Liver (tissue), 8 donors: ENCODE measurements at regions not wholly inside any gene's neighbourhood (a gene's known extent, or its start where the extent isn't known, plus 50 kb on each side); places are given as distances from the start of the nearest gene placed in this dataset.

Experiments
- DNase-seq: peaks from one replicate; pipeline ENCODE4 v3.0.0-alpha.2; 2017; ENCODE audit warnings: low spot score
- H3K27ac ChIP-seq, 2 donors: one replicate each; pipeline ENCODE4 v1.7.0; 2013; ENCODE audit warnings: inconsistent platforms in 2 of 2, low read length in 2 of 2, control low read depth in 1 of 2, low read depth in 1 of 2, mild to moderate bottlenecking in 1 of 2
- H3K27me3 ChIP-seq, 4 donors: one replicate each; pipeline versions ENCODE4 v1.6.1 to v1.7.0; 2013; ENCODE audit warnings: low read length in 3 of 4, inconsistent platforms in 1 of 4, mild to moderate bottlenecking in 1 of 4, moderate library complexity in 1 of 4; ENCODE audit not compliant: control insufficient read depth in 4 of 4, insufficient read depth in 4 of 4
- H3K36me3 ChIP-seq, 4 donors: one replicate each; pipeline versions ENCODE4 v1.6.1 to v1.7.0; 2013; ENCODE audit warnings: low read length in 3 of 4, mild to moderate bottlenecking in 3 of 4, low read depth in 1 of 4, moderate library complexity in 1 of 4; ENCODE audit not compliant: control insufficient read depth in 4 of 4, insufficient read depth in 3 of 4
- H3K4me1 ChIP-seq, 4 donors: one replicate each; pipeline versions ENCODE4 v1.6.1 to v1.7.0; 2013; ENCODE audit warnings: low read length in 3 of 4, mild to moderate bottlenecking in 3 of 4, moderate library complexity in 1 of 4; ENCODE audit not compliant: control insufficient read depth in 4 of 4, insufficient read depth in 4 of 4
- H3K4me3 ChIP-seq, 3 donors: one replicate each; pipeline versions ENCODE4 v1.6.1 to v1.7.0; 2013; ENCODE audit warnings: low read length in 3 of 3, control low read depth in 1 of 3, low read depth in 1 of 3, mild to moderate bottlenecking in 1 of 3
- H3K9ac ChIP-seq, 2 donors: one replicate each; pipeline ENCODE4 v1.7.0; 2013; ENCODE audit warnings: low read length in 2 of 2, mild to moderate bottlenecking in 2 of 2, moderate library complexity in 2 of 2, control low read depth in 1 of 2, low read depth in 1 of 2
- H3K9me3 ChIP-seq, 4 donors: one replicate each; pipeline versions ENCODE4 v1.6.1 to v1.7.0; 2013; ENCODE audit warnings: low read length in 3 of 4; ENCODE audit not compliant: control insufficient read depth in 4 of 4
- EGR1 ChIP-seq, 2 donors: IDR thresholded peaks; 2 replicates each; pipeline ENCODE4 v1.6.1; 2016 to 2018; ENCODE audit warnings: antibody characterized with exemption in 2 of 2, low read depth in 2 of 2
- FOXA1 ChIP-seq: IDR thresholded peaks from 2 replicates; pipeline ENCODE4 v1.6.1; 2016; ENCODE audit warnings: antibody characterized with exemption
- FOXA2 ChIP-seq: IDR thresholded peaks from 2 replicates; pipeline ENCODE4 v1.6.1; 2016; ENCODE audit warnings: antibody characterized with exemption
- HNF4A ChIP-seq, 2 donors: conservative IDR thresholded peaks; 2 replicates each; pipeline ENCODE4 v1.6.1; 2016; ENCODE audit warnings: antibody characterized with exemption in 2 of 2, mild to moderate bottlenecking in 2 of 2
- JUND ChIP-seq, 2 donors: IDR thresholded peaks; 2 replicates each; pipeline ENCODE4 v1.6.1; 2016; ENCODE audit warnings: antibody characterized with exemption in 2 of 2
- NR2F2 ChIP-seq: IDR thresholded peaks from 2 replicates; pipeline ENCODE4 v1.6.1; 2016; ENCODE audit warnings: antibody characterized with exemption
- RAD21 ChIP-seq, 2 donors: IDR thresholded peaks; 2 replicates each; pipeline ENCODE4 v1.6.1; 2016; ENCODE audit warnings: antibody characterized with exemption in 2 of 2, mild to moderate bottlenecking in 2 of 2
- RXRA ChIP-seq, 2 donors: IDR thresholded peaks; 2 replicates each; pipeline ENCODE4 v1.6.1; 2017 to 2018; ENCODE audit warnings: antibody characterized with exemption in 2 of 2, mild to moderate bottlenecking in 1 of 2
- SP1 ChIP-seq: IDR thresholded peaks from 2 replicates; pipeline ENCODE4 v1.6.1; 2018; ENCODE audit warnings: antibody characterized with exemption, mild to moderate bottlenecking
- TAF1 ChIP-seq: conservative IDR thresholded peaks from 2 replicates; pipeline ENCODE4 v1.6.1; 2016; ENCODE audit warnings: antibody characterized with exemption, mild to moderate bottlenecking
- WGBS: extraction: QIAGEN DNeasy Blood & Tissue Kit; methylation state at CpG from one replicate; pipeline ENCODE4 v1.1.7; 2013; 5-methylcytosine and 5-hydroxymethylcytosine counted together
- TF ChIP-seq, protein P1 (sequence below): IDR thresholded peaks from 2 replicates; pipeline ENCODE4 v1.6.1; 2016; ENCODE audit warnings: antibody characterized with exemption
- TF ChIP-seq, protein P2 (sequence below): fragments of 150-350 bp; IDR thresholded peaks from 2 replicates; pipeline ENCODE4 v1.5.1; 2017; ENCODE audit warnings: improper control_type of control experiment, low read depth, low read length; ENCODE audit not compliant: missing input control
- TF ChIP-seq, protein P3 (sequence below): IDR thresholded peaks from 2 replicates; pipeline ENCODE4 v1.6.1; 2016; ENCODE audit warnings: antibody characterized with exemption
- donor health status: healthy.
- donor health status: healthy.
- donor health status: healthy.
- donor health status: healthy.
- donor health status: healthy.

DNA sequence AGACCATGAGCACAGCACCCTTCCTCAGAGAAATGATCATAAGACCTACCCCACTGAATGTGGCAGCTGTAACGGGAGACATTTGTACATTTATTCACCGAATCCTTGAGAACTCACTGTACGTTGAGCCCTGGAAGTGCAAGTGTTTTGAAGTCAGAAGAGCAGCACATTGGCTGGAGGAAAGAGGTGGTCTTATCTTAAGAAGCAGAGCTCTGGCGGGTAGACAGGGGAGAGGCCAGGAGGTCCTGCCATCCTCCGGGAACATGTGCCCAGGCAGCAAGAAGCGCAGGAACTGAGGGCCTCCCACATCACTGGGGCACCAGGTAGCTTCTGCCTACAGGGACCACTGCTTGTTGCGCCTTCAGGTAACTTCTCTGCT is 169.2 kb upstream of the IRF2BP2 start:
- 80% methylated on average over 7 of the region's 7 CpGs for WGBS
- H3K36me3 ChIP-seq, result no peaks in the 10 kb centered on the region
- no peak for DNase-seq
- TF ChIP-seq FOXA1, result no peak
- TF ChIP-seq FOXA2, result no peak
- TF ChIP-seq, protein P1, sequence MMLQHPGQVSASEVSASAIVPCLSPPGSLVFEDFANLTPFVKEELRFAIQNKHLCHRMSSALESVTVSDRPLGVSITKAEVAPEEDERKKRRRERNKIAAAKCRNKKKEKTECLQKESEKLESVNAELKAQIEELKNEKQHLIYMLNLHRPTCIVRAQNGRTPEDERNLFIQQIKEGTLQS, result no peak
- H3K9me3 ChIP-seq, result no peaks in the 10 kb centered on the region
- no peak overlapping the region for H3K4me3 ChIP-seq
- H3K27me3 ChIP-seq, result no peaks in the 10 kb centered on the region
- H3K9ac ChIP-seq, result no peak overlapping the region
- no peaks in the 10 kb centered on the region for H3K4me1 ChIP-seq
- H3K27ac ChIP-seq, result no peak overlapping the region

DNA sequence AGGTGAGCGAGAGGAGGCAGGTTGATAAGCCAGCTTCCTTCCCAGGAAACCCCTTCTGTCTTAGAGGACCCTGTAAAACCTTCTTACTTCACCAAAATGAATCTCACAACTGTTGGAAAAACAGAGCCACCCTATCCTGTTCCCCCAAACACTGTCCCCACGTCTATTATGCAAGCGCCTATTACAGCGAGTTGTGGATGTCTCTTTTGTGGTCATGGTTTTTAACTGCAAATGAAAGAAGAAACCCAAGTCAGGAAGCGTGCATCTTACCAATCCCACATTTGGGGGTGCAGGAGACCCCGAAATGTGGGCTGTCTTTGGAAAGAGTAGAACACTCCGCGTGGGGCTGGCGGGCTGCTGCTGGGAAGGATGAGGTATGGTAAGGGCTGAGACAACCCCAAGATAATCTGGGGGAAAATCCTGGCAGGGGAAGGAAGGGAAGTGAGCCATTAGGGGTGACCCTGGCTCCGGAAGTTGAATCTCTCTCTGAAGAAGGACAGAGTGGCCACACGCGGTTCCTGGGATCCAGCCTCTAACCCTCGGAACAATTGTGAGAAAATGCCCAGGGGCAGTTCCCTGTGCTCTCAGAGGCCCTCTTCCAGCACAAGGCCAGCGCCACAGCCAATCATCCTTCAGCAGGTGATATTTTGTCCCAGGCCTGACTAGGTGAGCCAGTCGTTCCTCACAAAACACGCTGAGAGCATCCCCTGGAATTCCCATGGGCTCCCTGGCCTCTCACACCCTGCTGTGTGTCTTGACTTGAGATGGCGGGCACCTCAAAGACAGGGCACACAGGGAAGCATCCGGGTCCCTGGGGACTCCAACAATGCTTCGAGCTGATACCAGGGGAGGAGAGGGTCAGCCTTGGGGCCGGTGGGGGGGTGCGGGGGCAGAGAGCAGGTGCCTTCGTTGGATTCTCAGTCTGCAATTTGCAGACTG is 168.5 kb upstream of the IRF2BP2 start:
- no peak overlapping the region for H3K9ac ChIP-seq
- no peaks in the 10 kb centered on the region for H3K36me3 ChIP-seq
- H3K4me1 ChIP-seq, result no peaks in the 10 kb centered on the region
- no peak for TF ChIP-seq RAD21 (IDR thresholded peaks at IDR 0.05)
- no peak for TF ChIP-seq NR2F2
- TF ChIP-seq FOXA1, result no peak
- TF ChIP-seq, protein P1, result no peak
- TF ChIP-seq, protein P2, sequence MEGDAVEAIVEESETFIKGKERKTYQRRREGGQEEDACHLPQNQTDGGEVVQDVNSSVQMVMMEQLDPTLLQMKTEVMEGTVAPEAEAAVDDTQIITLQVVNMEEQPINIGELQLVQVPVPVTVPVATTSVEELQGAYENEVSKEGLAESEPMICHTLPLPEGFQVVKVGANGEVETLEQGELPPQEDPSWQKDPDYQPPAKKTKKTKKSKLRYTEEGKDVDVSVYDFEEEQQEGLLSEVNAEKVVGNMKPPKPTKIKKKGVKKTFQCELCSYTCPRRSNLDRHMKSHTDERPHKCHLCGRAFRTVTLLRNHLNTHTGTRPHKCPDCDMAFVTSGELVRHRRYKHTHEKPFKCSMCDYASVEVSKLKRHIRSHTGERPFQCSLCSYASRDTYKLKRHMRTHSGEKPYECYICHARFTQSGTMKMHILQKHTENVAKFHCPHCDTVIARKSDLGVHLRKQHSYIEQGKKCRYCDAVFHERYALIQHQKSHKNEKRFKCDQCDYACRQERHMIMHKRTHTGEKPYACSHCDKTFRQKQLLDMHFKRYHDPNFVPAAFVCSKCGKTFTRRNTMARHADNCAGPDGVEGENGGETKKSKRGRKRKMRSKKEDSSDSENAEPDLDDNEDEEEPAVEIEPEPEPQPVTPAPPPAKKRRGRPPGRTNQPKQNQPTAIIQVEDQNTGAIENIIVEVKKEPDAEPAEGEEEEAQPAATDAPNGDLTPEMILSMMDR, result no peak
- no peaks in the 10 kb centered on the region for H3K9me3 ChIP-seq
- no peak for DNase-seq
- no peaks in the 10 kb centered on the region for H3K27me3 ChIP-seq
- no peak overlapping the region for H3K27ac ChIP-seq
- no peak overlapping the region for H3K4me3 ChIP-seq
- 77% methylated on average over 22 of the region's 22 CpGs for WGBS

DNA sequence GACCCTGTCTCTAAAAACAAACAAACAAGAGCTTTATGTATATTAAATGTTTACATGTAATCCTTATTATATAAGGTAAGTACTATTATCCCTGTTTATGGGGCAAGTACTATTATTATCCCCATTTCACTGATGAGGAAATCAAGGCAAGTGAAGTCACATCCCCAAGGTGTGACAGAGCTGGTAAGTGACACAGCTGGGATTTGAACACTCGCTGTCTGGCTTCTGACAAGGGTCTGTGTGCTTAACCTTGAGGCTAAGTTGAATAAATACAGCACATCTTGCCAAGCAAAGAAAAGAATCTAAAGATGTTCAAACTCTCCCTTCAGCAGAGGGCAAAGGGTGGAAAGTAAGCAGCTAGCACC is 167.9 kb upstream of the IRF2BP2 start:
- Histone ChIP-seq H3K27ac (no peak overlapping the region), H3K36me3 (no peaks in the 10 kb centered on the region), H3K4me3 (no peak overlapping the region), H3K4me1 (no peaks in the 10 kb centered on the region), H3K27me3 (no peaks in the 10 kb centered on the region), H3K9me3 (no peaks in the 10 kb centered on the region), H3K9ac (no peak overlapping the region)
- TF ChIP-seq EGR1 (IDR thresholded peaks at IDR 0.05; ENCODE audit: low read depth in 2 of 2), result no peak
- no peak for TF ChIP-seq TAF1
- no peak for TF ChIP-seq RXRA (IDR thresholded peaks at IDR 0.05)
- no peak for TF ChIP-seq JUND (IDR thresholded peaks at IDR 0.05)
- TF ChIP-seq, protein P1, result no peak
- TF ChIP-seq FOXA1, result no peak
- TF ChIP-seq FOXA2, result no peak
- no peak for TF ChIP-seq SP1
- no peak for TF ChIP-seq HNF4A (conservative IDR thresholded peaks at IDR 0.05)
- TF ChIP-seq NR2F2, result no peak
- TF ChIP-seq, protein P3, sequence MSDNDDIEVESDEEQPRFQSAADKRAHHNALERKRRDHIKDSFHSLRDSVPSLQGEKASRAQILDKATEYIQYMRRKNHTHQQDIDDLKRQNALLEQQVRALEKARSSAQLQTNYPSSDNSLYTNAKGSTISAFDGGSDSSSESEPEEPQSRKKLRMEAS, result no peak
- no peak for DNase-seq
- 91% methylated on average over 1 of the region's 1 CpG for WGBS
